Glutamatergic neuron (in vitro differentiated cells): ENCODE measurements at regions not wholly inside any gene's neighbourhood (a gene's known extent, or its start where the extent isn't known, plus 50 kb on each side); places are given as distances from the start of the nearest gene placed in this dataset.

Experiments
- DNase-seq: peaks from one replicate; pipeline ENCODE4 v3.0.0; 2022
- H3K27ac Mint-ChIP-seq: one replicate; pipeline ENCODE4 v1.8.0; 2020; ENCODE audit warnings: mild to moderate bottlenecking, mixed read lengths, inconsistent platforms; ENCODE audit not compliant: unreplicated experiment
- H3K27me3 Mint-ChIP-seq: one replicate; pipeline ENCODE4 v1.8.0; 2020; ENCODE audit warnings: mild to moderate bottlenecking, moderate library complexity, mixed read lengths, inconsistent platforms; ENCODE audit not compliant: unreplicated experiment
- H3K36me3 Mint-ChIP-seq: one replicate; pipeline ENCODE4 v1.8.0; 2020; ENCODE audit warnings: mild to moderate bottlenecking, mixed read lengths, inconsistent platforms; ENCODE audit not compliant: unreplicated experiment
- H3K4me1 Mint-ChIP-seq: one replicate; pipeline ENCODE4 v1.8.0; 2020; ENCODE audit warnings: mild to moderate bottlenecking, low read depth, mixed read lengths, inconsistent platforms; ENCODE audit not compliant: unreplicated experiment
- H3K4me3 Mint-ChIP-seq: one replicate; pipeline ENCODE4 v1.8.0; 2020; ENCODE audit warnings: mild to moderate bottlenecking, mixed read lengths, inconsistent platforms; ENCODE audit not compliant: unreplicated experiment
- H3K9me3 Mint-ChIP-seq: one replicate; pipeline ENCODE4 v1.8.0; 2020; ENCODE audit warnings: mild to moderate bottlenecking, moderate library complexity, mixed read lengths, inconsistent platforms; ENCODE audit not compliant: unreplicated experiment
- TF ChIP-seq, protein P1 (sequence below): fragments of 200-600 bp; sonication (generic); IDR thresholded peaks from one replicate; pipeline ENCODE4 v1.5.0; 2021; ENCODE audit not compliant: partially characterized antibody, unreplicated experiment

- H3K4me1 Mint-ChIP-seq, result peaks cover 12% of the 10 kb centered on the region
- no peaks in the 10 kb centered on the region for H3K36me3 Mint-ChIP-seq
- H3K4me3 Mint-ChIP-seq, result peak overlapping the region; percentile 73
- H3K27me3 Mint-ChIP-seq, result no peaks in the 10 kb centered on the region
- TF ChIP-seq, protein P1, sequence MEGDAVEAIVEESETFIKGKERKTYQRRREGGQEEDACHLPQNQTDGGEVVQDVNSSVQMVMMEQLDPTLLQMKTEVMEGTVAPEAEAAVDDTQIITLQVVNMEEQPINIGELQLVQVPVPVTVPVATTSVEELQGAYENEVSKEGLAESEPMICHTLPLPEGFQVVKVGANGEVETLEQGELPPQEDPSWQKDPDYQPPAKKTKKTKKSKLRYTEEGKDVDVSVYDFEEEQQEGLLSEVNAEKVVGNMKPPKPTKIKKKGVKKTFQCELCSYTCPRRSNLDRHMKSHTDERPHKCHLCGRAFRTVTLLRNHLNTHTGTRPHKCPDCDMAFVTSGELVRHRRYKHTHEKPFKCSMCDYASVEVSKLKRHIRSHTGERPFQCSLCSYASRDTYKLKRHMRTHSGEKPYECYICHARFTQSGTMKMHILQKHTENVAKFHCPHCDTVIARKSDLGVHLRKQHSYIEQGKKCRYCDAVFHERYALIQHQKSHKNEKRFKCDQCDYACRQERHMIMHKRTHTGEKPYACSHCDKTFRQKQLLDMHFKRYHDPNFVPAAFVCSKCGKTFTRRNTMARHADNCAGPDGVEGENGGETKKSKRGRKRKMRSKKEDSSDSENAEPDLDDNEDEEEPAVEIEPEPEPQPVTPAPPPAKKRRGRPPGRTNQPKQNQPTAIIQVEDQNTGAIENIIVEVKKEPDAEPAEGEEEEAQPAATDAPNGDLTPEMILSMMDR, result peak; percentile 14
- H3K27ac Mint-ChIP-seq, result peak overlapping the region; percentile 87
- no peak for DNase-seq
- peaks cover 1% of the 10 kb centered on the region for H3K9me3 Mint-ChIP-seq
These were observed 108.5 kb upstream of the SOX5 start for GRCh38 chr12:24057920-24058476.

- Mint-ChIP-seq H3K36me3 (no peaks in the 10 kb centered on the region), H3K4me1 (peaks cover 12% of the 10 kb centered on the region), H3K4me3 (no peak overlapping the region), H3K27ac (no peak overlapping the region), H3K27me3 (no peaks in the 10 kb centered on the region), H3K9me3 (peaks cover 1% of the 10 kb centered on the region)
- DNase-seq, result no peak
- TF ChIP-seq, protein P1, result no peak
These were observed 106.3 kb upstream of the SOX5 start for GRCh38 chr12:24055747-24056146.

GRCh38 chr12:24054416-24054815, 104.9 kb upstream of the SOX5 start:
- no peak overlapping the region for H3K4me3 Mint-ChIP-seq
- no peaks in the 10 kb centered on the region for H3K36me3 Mint-ChIP-seq
- H3K27me3 Mint-ChIP-seq, result no peaks in the 10 kb centered on the region
- no peak overlapping the region for H3K27ac Mint-ChIP-seq
- no peak for DNase-seq
- TF ChIP-seq, protein P1, result no peak
- peaks cover 13% of the 10 kb centered on the region for H3K4me1 Mint-ChIP-seq
- peaks cover 1% of the 10 kb centered on the region for H3K9me3 Mint-ChIP-seq

DNA sequence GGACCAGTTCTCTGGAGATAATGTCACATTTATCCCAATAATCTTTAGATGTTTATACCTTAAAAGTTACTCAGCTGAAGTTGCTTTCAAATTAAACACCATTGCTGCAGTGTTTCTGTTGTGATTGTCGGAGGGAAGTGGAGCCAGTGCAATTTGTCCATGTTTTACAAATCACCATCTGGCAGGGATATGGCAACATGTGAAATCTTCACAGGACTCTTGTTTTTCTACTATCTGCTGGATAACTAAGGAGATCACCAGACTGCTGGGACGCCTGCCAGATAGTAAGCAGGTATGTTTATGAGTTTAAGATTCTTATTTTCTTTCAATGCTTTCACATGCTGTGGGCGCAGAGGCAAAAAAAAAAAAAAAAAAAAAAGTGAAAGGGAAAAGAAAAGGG, 100.3 kb upstream of the SOX5 start:
- Mint-ChIP-seq H3K36me3 (peaks cover 5% of the 10 kb centered on the region), H3K27ac (no peak overlapping the region), H3K27me3 (no peaks in the 10 kb centered on the region)

GRCh38 chr12:24049101-24049500, 99.6 kb upstream of the SOX5 start:
- Mint-ChIP-seq H3K36me3 (peaks cover 5% of the 10 kb centered on the region), H3K4me1 (peaks cover 1% of the 10 kb centered on the region), H3K27ac (no peak overlapping the region), H3K9me3 (peaks cover under 1% of the 10 kb centered on the region), H3K27me3 (no peaks in the 10 kb centered on the region), H3K4me3 (no peak overlapping the region)
- TF ChIP-seq, protein P1, result no peak
- DNase-seq, result no peak

More for the DNA sequence above, 100.3 kb upstream of the SOX5 start:
- TF ChIP-seq, protein P1, result no peak
- Mint-ChIP-seq H3K9me3 (peaks cover 1% of the 10 kb centered on the region), H3K4me3 (no peak overlapping the region), H3K4me1 (peaks cover 1% of the 10 kb centered on the region)
- no peak for DNase-seq
